ENCODE measurements at regions not wholly inside any gene's neighbourhood (a gene's known extent, or its start where the extent isn't known, plus 50 kb on each side); places are given as distances from the start of the nearest gene placed in this dataset.

- no peak for DNase-seq
Observed at GRCh38 chr13:22102271-22102670, 431.4 kb downstream of the FGF9 start.

GRCh38 chr13:22103046-22104027, 432.5 kb downstream of the FGF9 start:
- no peak for DNase-seq

- DNase-seq, result no peak
Observed at GRCh38 chr13:22106058-22106457, 435.2 kb downstream of the FGF9 start.

GRCh38 chr13:22107549-22107948, 436.7 kb downstream of the FGF9 start:
- DNase-seq, result no peak

- no peak for DNase-seq
Observed at GRCh38 chr13:22108283-22108942, 437.5 kb downstream of the FGF9 start.

GRCh38 chr13:22108979-22109378, 438.1 kb downstream of the FGF9 start:
- DNase-seq, result no peak

GRCh38 chr13:22110368-22110767, 439.5 kb downstream of the FGF9 start:
- DNase-seq, result no peak

GRCh38 chr13:22111152-22111783, 440.4 kb downstream of the FGF9 start:
- peak in 1 of 2 experiments; percentile 11 for DNase-seq

GRCh38 chr13:22111961-22112360, 441.1 kb downstream of the FGF9 start:
- DNase-seq, result no peak

- no peak for DNase-seq
Observed at GRCh38 chr13:22112956-22113745, 442.3 kb downstream of the FGF9 start.

GRCh38 chr13:22114630-22115311, 443.9 kb downstream of the FGF9 start:
- no peak for DNase-seq

GRCh38 chr13:22118158-22118557, 447.3 kb downstream of the FGF9 start:
- peak in 1 of 2 experiments; percentile 61 for DNase-seq

- no peak for DNase-seq
Observed at GRCh38 chr13:22120646-22121045, 449.8 kb downstream of the FGF9 start.

- peak; percentile 76 to 89 for DNase-seq
Observed at GRCh38 chr13:22121146-22121739, 450.4 kb downstream of the FGF9 start.

GRCh38 chr13:22126433-22127021, 455.7 kb downstream of the FGF9 start:
- DNase-seq, result no peak

GRCh38 chr13:22127277-22128164, 456.6 kb downstream of the FGF9 start:
- no peak for DNase-seq

- DNase-seq, result no peak
Observed at GRCh38 chr13:22128441-22129408, 457.9 kb downstream of the FGF9 start.

- DNase-seq, result no peak
Observed at GRCh38 chr13:22130254-22130653, 459.4 kb downstream of the FGF9 start.

- DNase-seq, result no peak
Observed at GRCh38 chr13:22134261-22134660, 463.4 kb downstream of the FGF9 start.

All from NCI-H524 (cell line).